HG03139 (cell line): ENCODE measurements at regions not wholly inside any gene's neighbourhood (a gene's known extent, or its start where the extent isn't known, plus 50 kb on each side); places are given as distances from the start of the nearest gene placed in this dataset.
"Not testable (repeated sequence)": the region's sequence is repeated elsewhere in the genome, so short reads cannot be mapped to it uniquely, and the experiment has no call there.

Experiments used
- ATAC-seq: cut with Tn5 transposase; IDR thresholded peaks from one replicate; pipeline ENCODE4 v1.9.1; 2021; ENCODE audit not compliant: unreplicated experiment

GRCh38 chr9:26508897-26509296 is 383.7 kb downstream of the CAAP1 start:
- ATAC-seq = no peak

- ATAC-seq = no peak
Measured at GRCh38 chr9:26504057-26504456, 388.5 kb downstream of the CAAP1 start.

- ATAC-seq = no peak
Measured at GRCh38 chr9:26502311-26502710, 390.3 kb downstream of the CAAP1 start.

GRCh38 chr9:26500471-26500870 is 392.1 kb downstream of the CAAP1 start:
- no peak for ATAC-seq

GRCh38 chr9:26492608-26493521 is 399.7 kb downstream of the CAAP1 start:
- ATAC-seq = not testable (repeated sequence)

GRCh38 chr9:26491922-26492607 is 400.5 kb downstream of the CAAP1 start:
- not testable (repeated sequence) for ATAC-seq

GRCh38 chr9:26483991-26484390 is 408.6 kb downstream of the CAAP1 start:
- ATAC-seq = no peak

- ATAC-seq = no peak
Measured at GRCh38 chr9:26477963-26478362, 414.6 kb downstream of the CAAP1 start.

- no peak for ATAC-seq
Measured at GRCh38 chr9:26471261-26471660, 421.3 kb downstream of the CAAP1 start.

GRCh38 chr9:26470284-26470683 is 422.3 kb downstream of the CAAP1 start:
- no peak for ATAC-seq

- ATAC-seq = no peak
Measured at GRCh38 chr9:26463837-26464236, 428.8 kb downstream of the CAAP1 start.

- ATAC-seq = no peak
Measured at GRCh38 chr9:26462751-26463150, 429.9 kb downstream of the CAAP1 start.

GRCh38 chr9:26462213-26462612 is 430.4 kb downstream of the CAAP1 start:
- ATAC-seq = no peak

GRCh38 chr9:26460624-26461023 is 432.0 kb downstream of the CAAP1 start:
- ATAC-seq = no peak

- ATAC-seq = no peak
Measured at GRCh38 chr9:26459959-26460358, 432.6 kb downstream of the CAAP1 start.

- no peak for ATAC-seq
Measured at GRCh38 chr9:26458054-26458453, 434.5 kb downstream of the CAAP1 start.

GRCh38 chr9:26457151-26457550 is 435.5 kb downstream of the CAAP1 start:
- ATAC-seq = no peak

- no peak for ATAC-seq
Measured at GRCh38 chr9:26439061-26439624, 453.5 kb downstream of the CAAP1 start.

- ATAC-seq = no peak
Measured at GRCh38 chr9:26437056-26437711, 455.4 kb downstream of the CAAP1 start.

- no peak for ATAC-seq
Measured at GRCh38 chr9:26426551-26427131, 466.0 kb downstream of the CAAP1 start.

GRCh38 chr9:26418480-26418879 is 474.1 kb downstream of the CAAP1 start:
- ATAC-seq = no peak
